ENCODE measurements at regions not wholly inside any gene's neighbourhood (a gene's known extent, or its start where the extent isn't known, plus 50 kb on each side); places are given as distances from the start of the nearest gene placed in this dataset.
A peak's percentile ranks its signal among the peaks of the same experiment; 100 is the strongest.

DNA sequence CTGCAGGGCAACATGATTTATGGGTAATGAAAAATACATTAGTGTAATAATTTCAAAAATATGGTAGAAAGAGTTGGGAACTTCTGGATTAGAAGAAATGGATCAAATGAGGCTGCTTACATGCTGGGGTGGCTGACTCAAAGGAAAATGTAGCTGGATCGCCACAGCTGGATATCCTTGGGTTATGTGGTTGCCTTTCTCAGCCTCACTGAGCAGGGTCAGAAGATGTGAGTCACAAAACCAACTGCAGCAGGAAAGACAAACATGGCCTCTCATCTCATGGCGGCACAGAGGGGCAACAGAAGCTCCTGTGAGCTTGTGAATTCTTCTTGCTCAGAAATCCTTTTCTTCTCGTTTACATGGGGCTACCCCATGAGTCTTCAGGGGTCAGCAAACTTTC lies 317.1 kb upstream of the SPRED2 start:
- no peak overlapping the region for H3K4me3 ChIP-seq (ENCODE audit: insufficient read depth, low read depth, low read length)

More for the DNA sequence above, 317.1 kb upstream of the SPRED2 start:
- no peak overlapping the region for H2BK5ac ChIP-seq (ENCODE audit: low read depth, low read length, poor library complexity, severe bottlenecking)
- ATAC-seq (ENCODE audit: low read depth) (no peak; the same call in 1 of the 2 replicates), DNase-seq (peak; percentile 59)
- no peak overlapping the region for H3K27ac ChIP-seq (ENCODE audit: insufficient read depth, low read length)
- no peaks in the 10 kb centered on the region for H4K20me1 ChIP-seq (ENCODE audit: insufficient read depth, low read length)
- no peaks in the 10 kb centered on the region for H3K9me1 ChIP-seq (ENCODE audit: insufficient read depth, low read length)
- dilution Hi-C loops (cut with HindIII; ENCODE audit: low sequenced_read_pairs, unreplicated experiment), result no loop called here
- H2BK120ac ChIP-seq (ENCODE audit: low read depth, low read length), result no peak overlapping the region
- no peak overlapping the region for H2BK15ac ChIP-seq (ENCODE audit: low read depth, low read length)
- ChIA-PET CTCF (no interaction called here), POLR2A (ENCODE audit: unreplicated experiment) (no interaction called here)
- H3K36me3 ChIP-seq (ENCODE audit: control insufficient read depth, insufficient read depth, low read length), result no peaks in the 10 kb centered on the region
- no peak overlapping the region for H3K4ac ChIP-seq (ENCODE audit: low read depth, low read length)
- no peak overlapping the region for H2BK20ac ChIP-seq (ENCODE audit: low read depth, low read length)
- intact Hi-C loops (cut with micrococcal nuclease), result no loop called here
- TF ChIP-seq MAFK (IDR thresholded peaks at IDR 0.05; ENCODE audit: low read depth, low read length) (no peak), RAD21 (IDR thresholded peaks at IDR 0.05; ENCODE audit: low read length) (no peak), NFE2L2 (IDR thresholded peaks at IDR 0.05; ENCODE audit: low read depth, low read length) (no peak), CEBPB (IDR thresholded peaks at IDR 0.05; ENCODE audit: low read depth, low read length) (no peak), MXI1 (IDR thresholded peaks at IDR 0.05; ENCODE audit: borderline replicate concordance, low read depth, low read length) (no peak), CHD1 (IDR thresholded peaks at IDR 0.05; ENCODE audit: low read depth, low read length) (no peak), SMC3 (IDR thresholded peaks at IDR 0.05; ENCODE audit: low read depth, low read length) (no peak), BHLHE40 (IDR thresholded peaks at IDR 0.05; ENCODE audit: low read depth, low read length) (no peak), POLR2A (IDR thresholded peaks at IDR 0.05; ENCODE audit: low read depth, low read length) (no peak), MAZ (IDR thresholded peaks at IDR 0.05; ENCODE audit: borderline replicate concordance, low read depth, low read length) (no peak), FOS (IDR thresholded peaks at IDR 0.05; ENCODE audit: low read depth, low read length) (no peak), RCOR1 (IDR thresholded peaks at IDR 0.05; ENCODE audit: insufficient replicate concordance, low read length) (no peak), RFX5 (IDR thresholded peaks at IDR 0.05; ENCODE audit: low read depth, low read length) (no peak)
- TF ChIP-seq, protein P1, sequence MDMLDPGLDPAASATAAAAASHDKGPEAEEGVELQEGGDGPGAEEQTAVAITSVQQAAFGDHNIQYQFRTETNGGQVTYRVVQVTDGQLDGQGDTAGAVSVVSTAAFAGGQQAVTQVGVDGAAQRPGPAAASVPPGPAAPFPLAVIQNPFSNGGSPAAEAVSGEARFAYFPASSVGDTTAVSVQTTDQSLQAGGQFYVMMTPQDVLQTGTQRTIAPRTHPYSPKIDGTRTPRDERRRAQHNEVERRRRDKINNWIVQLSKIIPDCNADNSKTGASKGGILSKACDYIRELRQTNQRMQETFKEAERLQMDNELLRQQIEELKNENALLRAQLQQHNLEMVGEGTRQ (IDR thresholded peaks at IDR 0.05; ENCODE audit: low read depth, low read length), result no peak
- TF ChIP-seq, protein P2, sequence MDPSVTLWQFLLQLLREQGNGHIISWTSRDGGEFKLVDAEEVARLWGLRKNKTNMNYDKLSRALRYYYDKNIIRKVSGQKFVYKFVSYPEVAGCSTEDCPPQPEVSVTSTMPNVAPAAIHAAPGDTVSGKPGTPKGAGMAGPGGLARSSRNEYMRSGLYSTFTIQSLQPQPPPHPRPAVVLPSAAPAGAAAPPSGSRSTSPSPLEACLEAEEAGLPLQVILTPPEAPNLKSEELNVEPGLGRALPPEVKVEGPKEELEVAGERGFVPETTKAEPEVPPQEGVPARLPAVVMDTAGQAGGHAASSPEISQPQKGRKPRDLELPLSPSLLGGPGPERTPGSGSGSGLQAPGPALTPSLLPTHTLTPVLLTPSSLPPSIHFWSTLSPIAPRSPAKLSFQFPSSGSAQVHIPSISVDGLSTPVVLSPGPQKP (IDR thresholded peaks at IDR 0.05; ENCODE audit: borderline replicate concordance, low read depth, low read length), result no peak
- TF ChIP-seq, protein P3, sequence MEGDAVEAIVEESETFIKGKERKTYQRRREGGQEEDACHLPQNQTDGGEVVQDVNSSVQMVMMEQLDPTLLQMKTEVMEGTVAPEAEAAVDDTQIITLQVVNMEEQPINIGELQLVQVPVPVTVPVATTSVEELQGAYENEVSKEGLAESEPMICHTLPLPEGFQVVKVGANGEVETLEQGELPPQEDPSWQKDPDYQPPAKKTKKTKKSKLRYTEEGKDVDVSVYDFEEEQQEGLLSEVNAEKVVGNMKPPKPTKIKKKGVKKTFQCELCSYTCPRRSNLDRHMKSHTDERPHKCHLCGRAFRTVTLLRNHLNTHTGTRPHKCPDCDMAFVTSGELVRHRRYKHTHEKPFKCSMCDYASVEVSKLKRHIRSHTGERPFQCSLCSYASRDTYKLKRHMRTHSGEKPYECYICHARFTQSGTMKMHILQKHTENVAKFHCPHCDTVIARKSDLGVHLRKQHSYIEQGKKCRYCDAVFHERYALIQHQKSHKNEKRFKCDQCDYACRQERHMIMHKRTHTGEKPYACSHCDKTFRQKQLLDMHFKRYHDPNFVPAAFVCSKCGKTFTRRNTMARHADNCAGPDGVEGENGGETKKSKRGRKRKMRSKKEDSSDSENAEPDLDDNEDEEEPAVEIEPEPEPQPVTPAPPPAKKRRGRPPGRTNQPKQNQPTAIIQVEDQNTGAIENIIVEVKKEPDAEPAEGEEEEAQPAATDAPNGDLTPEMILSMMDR (conservative IDR thresholded peaks at IDR 0.05; ENCODE audit: low read depth, low read length), result no peak
- H4K91ac ChIP-seq (ENCODE audit: insufficient read depth, low read depth, low read length), result no peak overlapping the region
- no peak overlapping the region for H3K14ac ChIP-seq (replicated peaks; ENCODE audit: low read depth, low read length)
- no peak overlapping the region for H3K23ac ChIP-seq (ENCODE audit: low read depth, low read length)
- H3K9ac ChIP-seq (ENCODE audit: low read depth, low read length), result no peak overlapping the region
- no peak overlapping the region for H2AK5ac ChIP-seq (ENCODE audit: low read depth, low read length)
- no peak overlapping the region for H4K8ac ChIP-seq (ENCODE audit: low read depth in 2 of 2, low read length in 2 of 2)
- no TSS peak for BruUV-seq (replicated peaks)
- H2AK9ac ChIP-seq (replicated peaks; ENCODE audit: low read depth, low read length, poor library complexity), result no peak overlapping the region
- peaks cover 7% of the 10 kb centered on the region for H3K27me3 ChIP-seq (ENCODE audit: control insufficient read depth, insufficient read depth, low read length)
- H3K4me2 ChIP-seq (ENCODE audit: low read depth, low read length), result no peak overlapping the region
- H3K9me3 ChIP-seq (ENCODE audit: control insufficient read depth, insufficient read depth, low read length), result no peaks in the 10 kb centered on the region
- H3K18ac ChIP-seq (ENCODE audit: low read depth, low read length), result no peak overlapping the region
- H2AFZ ChIP-seq (replicated peaks; ENCODE audit: low read length, poor library complexity), result no peak overlapping the region
- in situ Hi-C loops (cut with MboI; ENCODE audit: low sequenced_read_pairs), result no loop called here
- no peaks in the 10 kb centered on the region for H3K4me1 ChIP-seq (ENCODE audit: control insufficient read depth, insufficient read depth, low read length)
- H3K56ac ChIP-seq (ENCODE audit: extremely low read depth, insufficient read depth, low read length), result no peak overlapping the region
- 78% methylated on average over 1 of the region's 3 CpGs; no CpG with 5 or more reads in 1 of the 2 experiments for WGBS, 2 experiments (ENCODE audit: extremely low coverage in 2 of 2, insufficient read length in 1 of 2)
- H4K5ac ChIP-seq (ENCODE audit: low read depth, low read length), result no peak overlapping the region
- H3K79me1 ChIP-seq (ENCODE audit: low read depth in 1 of 2, low read length in 2 of 2), result no peaks in the 10 kb centered on the region

Data from IMR-90 (cell line).